ENCODE measurements at regions not wholly inside any gene's neighbourhood (a gene's known extent, or its start where the extent isn't known, plus 50 kb on each side); places are given as distances from the start of the nearest gene placed in this dataset.
"Not testable (repeated sequence)": the region's sequence is repeated elsewhere in the genome, so short reads cannot be mapped to it uniquely, and the experiment has no call there.

- no peak for FAIRE-seq
These were observed 174.3 kb downstream of the CPS1 start for GRCh38 chr2:210730672-210731071.

- FAIRE-seq: not testable (repeated sequence)
These were observed 190.4 kb downstream of the CPS1 start for GRCh38 chr2:210746826-210747225.

- no peak for FAIRE-seq
These were observed 196.1 kb downstream of the CPS1 start for GRCh38 chr2:210752532-210752931.

GRCh38 chr2:210753386-210753785, 197.0 kb downstream of the CPS1 start:
- no peak for FAIRE-seq

- FAIRE-seq: no peak
These were observed 200.5 kb downstream of the CPS1 start for GRCh38 chr2:210756855-210757254.

GRCh38 chr2:210762604-210763588, 206.5 kb downstream of the CPS1 start:
- no peak for FAIRE-seq

GRCh38 chr2:210768329-210768910, 212.0 kb downstream of the CPS1 start:
- FAIRE-seq: no peak

- FAIRE-seq: no peak
These were observed 220.4 kb downstream of the CPS1 start for GRCh38 chr2:210776756-210777155.

GRCh38 chr2:210782222-210782621, 225.8 kb downstream of the CPS1 start:
- FAIRE-seq: no peak

- FAIRE-seq: not testable (repeated sequence)
These were observed 231.4 kb downstream of the CPS1 start for GRCh38 chr2:210787831-210788230.

GRCh38 chr2:210792000-210792399, 235.6 kb downstream of the CPS1 start:
- FAIRE-seq: no peak

- FAIRE-seq: no peak
These were observed 239.1 kb downstream of the CPS1 start for GRCh38 chr2:210795506-210795905.

- no peak for FAIRE-seq
These were observed 241.8 kb downstream of the CPS1 start for GRCh38 chr2:210798180-210798579.

GRCh38 chr2:210814251-210815025, 258.0 kb downstream of the CPS1 start:
- FAIRE-seq: no peak

- no peak for FAIRE-seq
These were observed 260.4 kb downstream of the CPS1 start for GRCh38 chr2:210816769-210817168.

- no peak for FAIRE-seq
These were observed 262.1 kb downstream of the CPS1 start for GRCh38 chr2:210818473-210818872.

GRCh38 chr2:210833403-210833802, 277.0 kb downstream of the CPS1 start:
- FAIRE-seq: no peak

- FAIRE-seq: no peak
These were observed 282.6 kb downstream of the CPS1 start for GRCh38 chr2:210839034-210839433.

GRCh38 chr2:210839450-210839849, 283.1 kb downstream of the CPS1 start:
- FAIRE-seq: no peak

GRCh38 chr2:210842896-210843295, 286.5 kb downstream of the CPS1 start:
- no peak for FAIRE-seq

- FAIRE-seq: no peak
These were observed 287.6 kb downstream of the CPS1 start for GRCh38 chr2:210844016-210844415.

- no peak for FAIRE-seq
These were observed 302.9 kb downstream of the CPS1 start for GRCh38 chr2:210859314-210859713.

- no peak for FAIRE-seq
These were observed 303.9 kb downstream of the CPS1 start for GRCh38 chr2:210860276-210860675.

Data from colon (tissue), 2 donors.